ENCODE measurements at regions not wholly inside any gene's neighbourhood (a gene's known extent, or its start where the extent isn't known, plus 50 kb on each side); places are given as distances from the start of the nearest gene placed in this dataset.
"Not testable (repeated sequence)": the region's sequence is repeated elsewhere in the genome, so short reads cannot be mapped to it uniquely, and the experiment has no call there.

- no peaks in the 10 kb centered on the region for H4K20me1 ChIP-seq (ENCODE audit: insufficient read depth, poor library complexity, severe bottlenecking)
- H3K4me3 ChIP-seq = no peak overlapping the region
- H3K9me2 ChIP-seq (replicated peaks; ENCODE audit: insufficient read depth) = no peaks in the 10 kb centered on the region
Observed at GRCh38 chr11:49442669-49443068, 234.3 kb upstream of the FOLH1 start.

DNA sequence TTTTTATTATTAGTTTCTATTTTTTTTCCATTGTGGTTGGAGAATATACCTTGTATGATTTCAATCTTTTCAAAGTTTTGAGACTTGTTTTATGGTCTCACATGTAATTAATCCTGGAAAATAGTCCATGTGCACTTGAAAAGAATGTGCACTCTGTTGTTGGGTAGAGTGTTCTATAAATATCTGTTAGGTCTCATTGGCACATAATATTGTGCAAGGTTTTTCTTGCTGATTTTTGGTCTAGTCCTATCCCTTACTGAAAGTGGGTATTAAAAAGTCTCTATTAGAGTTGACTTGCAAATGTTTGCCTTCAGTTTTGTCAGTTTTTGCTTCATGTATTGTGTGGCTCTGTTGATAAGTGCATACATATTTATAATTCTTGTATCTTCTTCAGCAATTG is 231.5 kb upstream of the FOLH1 start:
- not testable (repeated sequence) for H3K27ac ChIP-seq; H3K27me3 ChIP-seq; H3K9me2 ChIP-seq (replicated peaks; ENCODE audit: insufficient read depth); H3K4me1 ChIP-seq (ENCODE audit: insufficient read depth); DNase-seq (ENCODE audit: low spot score); H3K4me3 ChIP-seq; H3K9me3 ChIP-seq (ENCODE audit: low read depth); H3K4me2 ChIP-seq; H3K36me3 ChIP-seq (replicated peaks; ENCODE audit: insufficient read depth, low read depth); H2AFZ ChIP-seq; H3K79me2 ChIP-seq; H4K20me1 ChIP-seq (ENCODE audit: insufficient read depth, poor library complexity, severe bottlenecking)

More at GRCh38 chr11:49442669-49443068, 234.3 kb upstream of the FOLH1 start:
- no peak overlapping the region for H3K27ac ChIP-seq
- H2AFZ ChIP-seq = no peak overlapping the region
- H3K36me3 ChIP-seq (replicated peaks; ENCODE audit: insufficient read depth, low read depth) = no peaks in the 10 kb centered on the region
- DNase-seq (ENCODE audit: low spot score) = no peak
- H3K9me3 ChIP-seq (ENCODE audit: low read depth) = no peaks in the 10 kb centered on the region
- TF ChIP-seq EZH2 (IDR thresholded peaks at IDR 0.05; ENCODE audit: borderline replicate concordance) (no peak), CTCF (IDR thresholded peaks at IDR 0.05; ENCODE audit: poor library complexity) (no peak), EZH2phosphoT487 (IDR thresholded peaks at IDR 0.05; ENCODE audit: low read depth, severe bottlenecking, unreplicated experiment) (no peak)
- no peaks in the 10 kb centered on the region for H3K4me1 ChIP-seq (ENCODE audit: insufficient read depth)
- H3K79me2 ChIP-seq = no peaks in the 10 kb centered on the region
- H3K27me3 ChIP-seq = no peaks in the 10 kb centered on the region
- H3K4me2 ChIP-seq = no peak overlapping the region

DNA sequence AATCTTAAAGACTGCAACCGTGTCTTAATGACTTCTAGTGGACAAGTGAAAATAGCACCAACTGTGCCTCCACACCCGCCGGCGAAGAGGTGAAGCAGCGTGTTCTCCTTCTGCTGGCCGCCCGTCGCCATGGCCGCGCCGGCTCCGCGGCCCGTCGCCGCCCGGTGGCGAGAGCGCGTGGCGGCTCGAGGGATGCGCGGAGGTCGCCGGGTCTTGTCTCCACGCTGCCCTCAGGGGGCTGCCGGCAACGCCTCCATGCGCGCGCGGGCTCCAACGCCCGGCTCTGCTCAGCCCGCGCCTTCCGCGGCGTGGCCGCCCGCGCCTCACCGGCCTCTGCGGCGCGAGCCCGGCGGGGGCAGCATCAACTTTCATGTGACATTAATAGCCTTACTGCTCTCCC is 225.9 kb upstream of the FOLH1 start:
- not testable (repeated sequence) for H3K9me3 ChIP-seq (ENCODE audit: low read depth); H3K4me1 ChIP-seq (ENCODE audit: insufficient read depth); H3K79me2 ChIP-seq; H3K27ac ChIP-seq; H3K27me3 ChIP-seq; H4K20me1 ChIP-seq (ENCODE audit: insufficient read depth, poor library complexity, severe bottlenecking); H3K9me2 ChIP-seq (replicated peaks; ENCODE audit: insufficient read depth); H3K36me3 ChIP-seq (replicated peaks; ENCODE audit: insufficient read depth, low read depth); H2AFZ ChIP-seq; H3K4me3 ChIP-seq; DNase-seq (ENCODE audit: low spot score); H3K4me2 ChIP-seq
- 98% methylated on average over 48 of the region's 49 CpGs for WGBS (ENCODE audit: low lambda C conversion rate, missing lambda C conversion rate)

DNA sequence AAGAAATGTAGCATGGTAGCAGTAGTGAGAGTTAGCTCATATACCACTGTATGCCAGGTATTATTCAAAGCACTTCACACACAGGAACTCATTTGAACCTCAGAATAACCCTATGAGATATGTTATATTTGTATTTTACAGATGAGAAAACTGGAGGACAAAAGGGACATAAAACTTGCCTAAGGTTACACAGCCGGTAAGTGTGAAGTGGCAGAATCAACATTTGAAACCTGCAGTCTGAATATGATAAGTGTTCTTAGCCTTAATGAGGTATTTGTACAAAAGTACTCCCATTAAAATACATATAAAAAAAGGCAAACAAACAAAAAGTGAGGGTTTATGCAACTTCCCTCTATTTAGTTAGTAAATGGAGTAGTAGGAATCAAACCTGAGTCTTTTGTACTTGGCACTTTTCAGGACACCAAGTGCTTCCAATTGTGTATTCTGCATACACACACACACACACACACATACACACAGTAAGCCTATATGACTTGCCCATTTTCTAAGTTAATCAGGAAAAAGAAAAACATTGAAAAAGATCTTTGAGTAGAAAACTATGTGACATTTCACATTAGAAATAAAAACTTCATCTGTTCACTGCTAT is 223.9 kb upstream of the FOLH1 start:
- WGBS (ENCODE audit: low lambda C conversion rate, missing lambda C conversion rate) = 88% methylated on average over 1 of the region's 1 CpG
- H3K4me1 ChIP-seq (ENCODE audit: insufficient read depth) = no peaks in the 10 kb centered on the region
- no peak for DNase-seq (ENCODE audit: low spot score)

More for the DNA sequence above, 223.9 kb upstream of the FOLH1 start:
- H3K4me3 ChIP-seq = no peak overlapping the region
- H4K20me1 ChIP-seq (ENCODE audit: insufficient read depth, poor library complexity, severe bottlenecking) = no peaks in the 10 kb centered on the region
- H3K79me2 ChIP-seq = no peaks in the 10 kb centered on the region
- H3K36me3 ChIP-seq (replicated peaks; ENCODE audit: insufficient read depth, low read depth) = no peaks in the 10 kb centered on the region
- H3K27ac ChIP-seq = no peak overlapping the region
- H3K27me3 ChIP-seq = no peaks in the 10 kb centered on the region
- H3K9me2 ChIP-seq (replicated peaks; ENCODE audit: insufficient read depth) = no peaks in the 10 kb centered on the region
- H3K4me2 ChIP-seq = no peak overlapping the region
- no peak overlapping the region for H2AFZ ChIP-seq
- TF ChIP-seq EZH2phosphoT487 (IDR thresholded peaks at IDR 0.05; ENCODE audit: low read depth, severe bottlenecking, unreplicated experiment) (no peak), CTCF (IDR thresholded peaks at IDR 0.05; ENCODE audit: poor library complexity) (no peak), EZH2 (IDR thresholded peaks at IDR 0.05; ENCODE audit: borderline replicate concordance) (no peak)
- H3K9me3 ChIP-seq (ENCODE audit: low read depth) = no peaks in the 10 kb centered on the region
